Common myeloid progenitor, CD34-positive (primary cell): ENCODE measurements at regions not wholly inside any gene's neighbourhood (a gene's known extent, or its start where the extent isn't known, plus 50 kb on each side); places are given as distances from the start of the nearest gene placed in this dataset.
"Not testable (repeated sequence)": the region's sequence is repeated elsewhere in the genome, so short reads cannot be mapped to it uniquely, and the experiment has no call there.

Source experiments
- CTCF ChIA-PET: fragments of 350-600 bp; sonication (Branson Sonifier 250); formaldehyde crosslinking; loops from one replicate; lab custom pipeline; 2021; ENCODE audit warnings: antibody characterized with exemption; lab: Charles Lee
- POLR2A ChIA-PET: fragments of 350-600 bp; sonication (Branson Sonifier 250); formaldehyde crosslinking; loops from one replicate; lab custom pipeline; 2021; ENCODE audit warnings: antibody characterized with exemption; lab: Charles Lee
- DNase-seq, 3 donors: peaks; one replicate each; pipeline versions ENCODE4 v3.0.0 to v3.0.0-alpha.2; 2013
- H3K27ac ChIP-seq, 2 experiments: 1 replicate in 1 of 2; 2 replicates in 1 of 2; pipeline ENCODE4 v1.7.0; 2013; ENCODE audit warnings: inconsistent platforms in 2 of 2, low read length in 2 of 2, mild to moderate bottlenecking in 2 of 2, low read depth in 1 of 2, moderate library complexity in 1 of 2; ENCODE audit not compliant: severe bottlenecking in 2 of 2, insufficient read depth in 1 of 2, poor library complexity in 1 of 2
- H3K27me3 ChIP-seq, 5 experiments: replicated peaks in 2 of 5; 1 replicate in 3 of 5; 2 replicates in 2 of 5; pipeline versions ENCODE4 v1.6.1 to v1.7.0; 2013; ENCODE audit warnings: low read length in 4 of 5, mild to moderate bottlenecking in 2 of 5, moderate library complexity in 2 of 5, inconsistent platforms in 1 of 5; ENCODE audit not compliant: insufficient read depth in 5 of 5, control insufficient read depth in 4 of 5
- H3K36me3 ChIP-seq, 4 experiments: 1 replicate in 2 of 4; 2 replicates in 2 of 4; pipeline versions ENCODE4 v1.6.1 to v1.7.0; 2013; ENCODE audit warnings: low read length in 3 of 4, control low read depth in 1 of 4, mild to moderate bottlenecking in 1 of 4; ENCODE audit not compliant: control insufficient read depth in 4 of 4, insufficient read depth in 4 of 4
- H3K4me1 ChIP-seq, 4 experiments: 1 replicate in 3 of 4; 2 replicates in 1 of 4; pipeline versions ENCODE4 v1.6.1 to v1.7.1; 2013; ENCODE audit warnings: low read length in 3 of 4, mild to moderate bottlenecking in 3 of 4, control low read depth in 1 of 4, inconsistent platforms in 1 of 4, moderate library complexity in 1 of 4; ENCODE audit not compliant: control insufficient read depth in 4 of 4, insufficient read depth in 4 of 4; ENCODE audit errors: control extremely low read depth in 1 of 4
- H3K4me3 ChIP-seq, 7 experiments: 1 replicate in 4 of 7; 2 replicates in 3 of 7; pipeline versions ENCODE4 v1.5.1 to v1.7.0; 2013; ENCODE audit warnings: mild to moderate bottlenecking in 7 of 7, low read length in 6 of 7, moderate library complexity in 6 of 7, inconsistent platforms in 2 of 7, low read depth in 2 of 7, control low read depth in 1 of 7; ENCODE audit not compliant: insufficient read depth in 4 of 7, control insufficient read depth in 1 of 7; ENCODE audit errors: extremely low read depth in 1 of 7
- H3K9me3 ChIP-seq, 5 experiments: 1 replicate in 4 of 5; 2 replicates in 1 of 5; pipeline versions ENCODE4 v1.6.1 to v1.7.1; 2013; ENCODE audit warnings: low read length in 4 of 5, mild to moderate bottlenecking in 2 of 5, inconsistent platforms in 1 of 5, low read depth in 1 of 5, moderate library complexity in 1 of 5; ENCODE audit not compliant: control insufficient read depth in 4 of 5, insufficient read depth in 2 of 5; ENCODE audit errors: control extremely low read depth in 1 of 5
- WGBS: methylation state at CpG from one replicate; pipeline ENCODE4 v1.1.5; 2013; ENCODE audit not compliant: insufficient coverage; 5-methylcytosine and 5-hydroxymethylcytosine counted together

- 65% methylated on average over 4 of the region's 5 CpGs for WGBS
- CTCF ChIA-PET, H3K36me3 ChIP-seq, DNase-seq, H3K9me3 ChIP-seq, H3K4me3 ChIP-seq, POLR2A ChIA-PET, H3K4me1 ChIP-seq, H3K27ac ChIP-seq, H3K27me3 ChIP-seq: not testable (repeated sequence)
These were observed 163.1 kb upstream of the WDFY3 start for GRCh38 chr4:85129354-85130125.

GRCh38 chr4:85132117-85132516 lies 165.6 kb upstream of the WDFY3 start:
- Histone ChIP-seq H3K36me3 (no peaks in the 10 kb centered on the region), H3K27ac (no peak overlapping the region), H3K27me3 (no peaks in the 10 kb centered on the region), H3K4me3 (no peak overlapping the region), H3K4me1 (no peaks in the 10 kb centered on the region), H3K9me3 (no peaks in the 10 kb centered on the region)
- ChIA-PET CTCF (no interaction called here), POLR2A (interaction anchor here (0.6 kb wide), 1 partner anchor 603 kb away, joined by 5 read pairs; no protein-coding TSS in a partner anchor)
- DNase-seq = no peak

- ChIA-PET CTCF (no interaction called here), POLR2A (no interaction called here)
- no peak for DNase-seq
- H3K4me3 ChIP-seq = no peak overlapping the region
- 100% methylated on average over 1 of the region's 2 CpGs for WGBS
- no peaks in the 10 kb centered on the region for H3K4me1 ChIP-seq
- no peaks in the 10 kb centered on the region for H3K9me3 ChIP-seq
- H3K27ac ChIP-seq = no peak overlapping the region
- H3K27me3 ChIP-seq = no peaks in the 10 kb centered on the region
- no peaks in the 10 kb centered on the region for H3K36me3 ChIP-seq
These were observed 166.1 kb upstream of the WDFY3 start for GRCh38 chr4:85132570-85132969.

- DNase-seq, H3K4me1 ChIP-seq, H3K4me3 ChIP-seq, H3K36me3 ChIP-seq, H3K27me3 ChIP-seq, H3K27ac ChIP-seq, POLR2A ChIA-PET, H3K9me3 ChIP-seq: not testable (repeated sequence)
- CTCF ChIA-PET = interaction anchor here (1.1 kb wide), 1 partner anchor 9 kb away, joined by 3 read pairs; no protein-coding TSS in a partner anchor
- no CpG with 5 or more reads among the region's 3 CpGs for WGBS
These were observed 173.3 kb upstream of the WDFY3 start for GRCh38 chr4:85139749-85140148.

- WGBS = 89% methylated on average over 1 of the region's 2 CpGs
- POLR2A ChIA-PET = no interaction called here
- H3K27me3 ChIP-seq = no peaks in the 10 kb centered on the region
- H3K36me3 ChIP-seq = no peaks in the 10 kb centered on the region
- H3K9me3 ChIP-seq = no peaks in the 10 kb centered on the region
- H3K27ac ChIP-seq = no peak overlapping the region
- no peak for DNase-seq
- H3K4me3 ChIP-seq = no peak overlapping the region
- no peaks in the 10 kb centered on the region for H3K4me1 ChIP-seq
- CTCF ChIA-PET = no interaction called here
These were observed 176.0 kb upstream of the WDFY3 start for GRCh38 chr4:85142451-85142850.

- Histone ChIP-seq H3K4me1 (no peaks in the 10 kb centered on the region), H3K9me3 (no peaks in the 10 kb centered on the region), H3K27ac (no peak overlapping the region), H3K36me3 (no peaks in the 10 kb centered on the region), H3K4me3 (no peak overlapping the region), H3K27me3 (no peaks in the 10 kb centered on the region)
- peak; percentile 58 to 73 (median 72) for DNase-seq
- ChIA-PET CTCF (interaction anchor here (1.4 to 2.1 kb wide), 6 partner anchors 12 to 897 kb away, joined by 3 to 10 read pairs (median 6); no protein-coding TSS in a partner anchor), POLR2A (no interaction called here)
- WGBS = 21% methylated on average over 4 of the region's 9 CpGs
These were observed 181.1 kb upstream of the WDFY3 start for GRCh38 chr4:85147481-85148076.

- H3K9me3 ChIP-seq = no peaks in the 10 kb centered on the region
- H3K4me1 ChIP-seq = no peaks in the 10 kb centered on the region
- POLR2A ChIA-PET = no interaction called here
- no peak overlapping the region for H3K4me3 ChIP-seq
- WGBS = no CpG with 5 or more reads among the region's 1 CpG
- H3K27me3 ChIP-seq = no peaks in the 10 kb centered on the region
- no peaks in the 10 kb centered on the region for H3K36me3 ChIP-seq
- CTCF ChIA-PET = interaction anchor here (1.0 to 2.1 kb wide), 7 partner anchors 10 to 895 kb away, joined by 3 to 7 read pairs (median 3); no protein-coding TSS in a partner anchor
- DNase-seq = no peak
- H3K27ac ChIP-seq = no peak overlapping the region
These were observed 183.2 kb upstream of the WDFY3 start for GRCh38 chr4:85149676-85150075.
